Right atrium auricular region (tissue), 2 donors: ENCODE measurements at regions not wholly inside any gene's neighbourhood (a gene's known extent, or its start where the extent isn't known, plus 50 kb on each side); places are given as distances from the start of the nearest gene placed in this dataset.

Source experiments
- DNase-seq: peaks from one replicate; pipeline ENCODE4 v3.0.0-alpha.2; 2019; ENCODE audit warnings: low spot score
- H3K27ac ChIP-seq, 2 donors: fragments of 200-600 bp; sonication (generic); 1 replicate in 1 of 2; 2 replicates in 1 of 2; pipeline ENCODE4 v1.5.1; 2016 to 2019
- H3K27me3 ChIP-seq, 2 donors: fragments of 200-600 bp; sonication (generic); one replicate each; pipeline versions ENCODE4 v1.5.1 to v1.6.0; 2017 to 2019
- H3K36me3 ChIP-seq: fragments of 200-600 bp; sonication (generic); one replicate; pipeline ENCODE4 v1.5.1; 2016
- H3K4me1 ChIP-seq, 2 donors: fragments of 200-600 bp; sonication (generic); one replicate each; pipeline versions ENCODE4 v1.5.1 to v1.6.0; 2017 to 2019
- H3K4me3 ChIP-seq, 2 donors: fragments of 200-600 bp; sonication (generic); 1 replicate in 1 of 2; 2 replicates in 1 of 2; pipeline ENCODE4 v1.5.1; 2017 to 2019; ENCODE audit warnings: mild to moderate bottlenecking in 1 of 2, moderate library complexity in 1 of 2
- H3K9me3 ChIP-seq, 2 donors: fragments of 200-600 bp; sonication (generic); one replicate each; pipeline ENCODE4 v1.5.1; 2019
- TF ChIP-seq, protein P1 (sequence below), 2 donors: fragments of 200-600 bp; sonication (generic); IDR thresholded peaks; one replicate each; pipeline ENCODE4 v1.5.1; 2019; ENCODE audit warnings: antibody characterized with exemption in 2 of 2

GRCh38 chr9:20284601-20285289 is 337.6 kb downstream of the MLLT3 start:
- Histone ChIP-seq H3K27ac (peak overlapping the region; percentile 30 to 69), H3K9me3 (peaks cover 0 to 3% of the 10 kb centered on the region in 2 donors), H3K36me3 (no peaks in the 10 kb centered on the region), H3K4me1 (no peaks in the 10 kb centered on the region), H3K4me3 (no peak overlapping the region), H3K27me3 (no peaks in the 10 kb centered on the region)
- TF ChIP-seq, protein P1, sequence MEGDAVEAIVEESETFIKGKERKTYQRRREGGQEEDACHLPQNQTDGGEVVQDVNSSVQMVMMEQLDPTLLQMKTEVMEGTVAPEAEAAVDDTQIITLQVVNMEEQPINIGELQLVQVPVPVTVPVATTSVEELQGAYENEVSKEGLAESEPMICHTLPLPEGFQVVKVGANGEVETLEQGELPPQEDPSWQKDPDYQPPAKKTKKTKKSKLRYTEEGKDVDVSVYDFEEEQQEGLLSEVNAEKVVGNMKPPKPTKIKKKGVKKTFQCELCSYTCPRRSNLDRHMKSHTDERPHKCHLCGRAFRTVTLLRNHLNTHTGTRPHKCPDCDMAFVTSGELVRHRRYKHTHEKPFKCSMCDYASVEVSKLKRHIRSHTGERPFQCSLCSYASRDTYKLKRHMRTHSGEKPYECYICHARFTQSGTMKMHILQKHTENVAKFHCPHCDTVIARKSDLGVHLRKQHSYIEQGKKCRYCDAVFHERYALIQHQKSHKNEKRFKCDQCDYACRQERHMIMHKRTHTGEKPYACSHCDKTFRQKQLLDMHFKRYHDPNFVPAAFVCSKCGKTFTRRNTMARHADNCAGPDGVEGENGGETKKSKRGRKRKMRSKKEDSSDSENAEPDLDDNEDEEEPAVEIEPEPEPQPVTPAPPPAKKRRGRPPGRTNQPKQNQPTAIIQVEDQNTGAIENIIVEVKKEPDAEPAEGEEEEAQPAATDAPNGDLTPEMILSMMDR (IDR thresholded peaks at IDR 0.05) = no peak
- no peak for DNase-seq

DNA sequence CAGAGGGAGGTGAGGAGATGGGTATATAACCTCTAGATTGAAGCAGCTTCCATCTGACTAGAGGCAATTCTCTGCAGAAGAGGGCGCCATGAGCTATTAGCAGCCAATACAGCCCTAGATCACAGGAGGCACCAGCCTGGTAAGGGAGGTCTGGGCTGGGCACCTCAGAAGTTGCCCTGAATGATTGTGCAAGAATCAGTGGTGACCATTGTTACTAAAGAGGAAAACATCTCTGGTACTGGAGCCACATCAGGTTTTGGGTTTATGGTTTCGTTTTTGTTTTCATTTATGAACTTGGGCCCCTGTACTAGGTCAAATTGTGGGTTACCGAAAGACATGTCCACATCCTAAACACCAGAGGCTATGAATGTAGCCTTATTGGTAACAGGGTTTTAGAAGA is 342.0 kb downstream of the MLLT3 start:
- Histone ChIP-seq H3K4me1 (no peaks in the 10 kb centered on the region), H3K9me3 (no peaks in the 10 kb centered on the region), H3K4me3 (no peak overlapping the region), H3K27me3 (no peaks in the 10 kb centered on the region), H3K36me3 (no peaks in the 10 kb centered on the region), H3K27ac (no peak overlapping the region)
- TF ChIP-seq, protein P1 (IDR thresholded peaks at IDR 0.05) = no peak
- DNase-seq = no peak

GRCh38 chr9:20276762-20277161 is 345.5 kb downstream of the MLLT3 start:
- DNase-seq = no peak

DNA sequence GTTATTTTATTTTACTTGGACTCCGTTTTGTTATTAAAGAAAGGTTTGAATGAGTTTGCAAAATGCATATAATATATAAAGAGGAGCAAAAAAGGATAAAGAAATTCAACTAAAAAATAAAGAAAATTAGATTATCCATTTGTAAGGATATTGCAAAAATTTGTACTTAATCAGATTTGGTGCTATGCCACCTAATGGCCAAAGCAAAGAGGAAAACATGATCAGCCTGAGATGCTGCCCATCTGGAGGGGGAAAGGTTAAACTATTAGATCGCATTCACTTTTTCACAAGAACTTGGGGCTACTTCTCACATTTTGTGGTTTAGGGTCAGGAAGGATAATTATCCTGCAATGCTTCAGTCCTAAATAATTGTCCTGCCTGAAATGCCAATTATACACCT is 350.6 kb downstream of the MLLT3 start:
- H3K27ac ChIP-seq = no peak overlapping the region
- H3K27me3 ChIP-seq = no peaks in the 10 kb centered on the region
- TF ChIP-seq, protein P1 (IDR thresholded peaks at IDR 0.05) = no peak
- H3K4me1 ChIP-seq = no peaks in the 10 kb centered on the region
- H3K4me3 ChIP-seq = no peak overlapping the region
- DNase-seq = no peak
- H3K36me3 ChIP-seq = no peaks in the 10 kb centered on the region
- no peaks in the 10 kb centered on the region for H3K9me3 ChIP-seq

More at GRCh38 chr9:20276762-20277161, 345.5 kb downstream of the MLLT3 start:
- Histone ChIP-seq H3K36me3 (no peaks in the 10 kb centered on the region), H3K9me3 (no peaks in the 10 kb centered on the region), H3K27ac (no peak overlapping the region), H3K4me1 (no peaks in the 10 kb centered on the region), H3K27me3 (no peaks in the 10 kb centered on the region), H3K4me3 (no peak overlapping the region)
- TF ChIP-seq, protein P1 (IDR thresholded peaks at IDR 0.05) = no peak

DNA sequence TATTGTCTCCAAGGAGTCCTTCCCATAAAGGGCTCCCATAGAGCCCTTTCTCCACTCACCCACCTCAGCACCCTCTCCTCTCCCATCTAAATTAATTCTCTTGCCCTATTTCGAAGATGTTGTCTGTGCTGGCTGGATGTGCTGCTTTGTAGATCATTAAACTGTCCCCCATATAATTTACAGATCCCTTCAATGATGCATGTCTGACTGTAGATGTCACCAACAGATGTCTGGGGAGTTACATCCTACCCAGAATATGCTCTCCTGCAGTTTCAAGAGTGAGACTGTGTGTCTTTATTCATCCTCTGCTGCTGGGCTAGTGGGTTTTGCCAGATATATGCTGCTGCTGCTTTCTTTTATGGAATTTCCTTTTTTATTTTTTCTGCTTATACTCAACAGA is 351.2 kb downstream of the MLLT3 start:
- Histone ChIP-seq H3K4me1 (no peaks in the 10 kb centered on the region), H3K27ac (no peak overlapping the region), H3K27me3 (no peaks in the 10 kb centered on the region), H3K36me3 (no peaks in the 10 kb centered on the region), H3K9me3 (no peaks in the 10 kb centered on the region), H3K4me3 (no peak overlapping the region)
- no peak for DNase-seq
- TF ChIP-seq, protein P1 (IDR thresholded peaks at IDR 0.05) = no peak

GRCh38 chr9:20270161-20270560 is 352.1 kb downstream of the MLLT3 start:
- no peak overlapping the region for H3K4me3 ChIP-seq
- DNase-seq = no peak

More at GRCh38 chr9:20270161-20270560, 352.1 kb downstream of the MLLT3 start:
- Histone ChIP-seq H3K27me3 (no peaks in the 10 kb centered on the region), H3K27ac (no peak overlapping the region), H3K4me1 (no peaks in the 10 kb centered on the region), H3K9me3 (no peaks in the 10 kb centered on the region), H3K36me3 (no peaks in the 10 kb centered on the region)
- TF ChIP-seq, protein P1 (IDR thresholded peaks at IDR 0.05) = no peak
